HG02678 (cell line): ENCODE measurements at regions not wholly inside any gene's neighbourhood (a gene's known extent, or its start where the extent isn't known, plus 50 kb on each side); places are given as distances from the start of the nearest gene placed in this dataset.
A peak's percentile ranks its signal among the peaks of the same experiment; 100 is the strongest.

Experiments used
- ATAC-seq: cut with Tn5 transposase; IDR thresholded peaks from one replicate; pipeline ENCODE4 v1.9.1; 2021; ENCODE audit warnings: mild to moderate bottlenecking, moderate library complexity; ENCODE audit not compliant: unreplicated experiment

DNA sequence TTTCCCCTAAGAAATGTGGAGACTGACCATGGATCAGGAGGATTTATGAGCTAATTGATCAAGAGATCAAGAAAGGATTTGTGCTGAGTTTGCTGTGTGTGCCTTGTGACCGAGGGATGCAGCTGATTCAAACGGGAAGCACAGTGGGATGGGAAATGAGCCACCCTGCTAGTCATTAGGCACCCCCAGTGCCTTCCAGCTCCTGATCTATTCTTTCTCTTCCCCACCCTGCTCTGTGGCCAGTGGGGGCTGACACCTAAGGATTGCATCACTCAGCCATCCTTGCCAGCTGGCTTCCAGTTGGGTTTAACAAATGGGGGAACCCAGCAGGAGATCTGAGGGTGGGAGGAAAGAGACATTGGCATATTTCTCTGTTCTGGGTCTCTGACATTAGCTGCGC is 132.2 kb upstream of the CXCR4 start:
- no peak for ATAC-seq

DNA sequence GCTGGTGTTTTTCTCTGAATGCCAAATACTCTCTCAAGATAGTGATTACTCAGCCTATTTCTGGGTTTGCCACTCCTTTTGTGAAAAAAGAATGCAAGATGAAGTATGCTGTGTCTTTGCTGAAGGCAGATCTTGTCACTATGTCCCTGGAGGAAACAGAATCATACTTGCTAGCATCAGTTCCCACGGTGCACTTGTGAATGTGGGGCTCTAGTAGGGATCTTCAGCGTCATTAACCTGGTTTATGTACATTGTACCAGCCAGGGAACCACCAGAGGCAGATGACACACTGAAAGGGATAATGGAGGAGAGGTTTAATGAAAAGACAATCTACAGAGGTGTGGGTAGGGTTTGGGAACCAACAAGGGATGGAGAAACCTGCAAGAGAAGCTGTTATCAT is 131.0 kb upstream of the CXCR4 start:
- ATAC-seq, result no peak

DNA sequence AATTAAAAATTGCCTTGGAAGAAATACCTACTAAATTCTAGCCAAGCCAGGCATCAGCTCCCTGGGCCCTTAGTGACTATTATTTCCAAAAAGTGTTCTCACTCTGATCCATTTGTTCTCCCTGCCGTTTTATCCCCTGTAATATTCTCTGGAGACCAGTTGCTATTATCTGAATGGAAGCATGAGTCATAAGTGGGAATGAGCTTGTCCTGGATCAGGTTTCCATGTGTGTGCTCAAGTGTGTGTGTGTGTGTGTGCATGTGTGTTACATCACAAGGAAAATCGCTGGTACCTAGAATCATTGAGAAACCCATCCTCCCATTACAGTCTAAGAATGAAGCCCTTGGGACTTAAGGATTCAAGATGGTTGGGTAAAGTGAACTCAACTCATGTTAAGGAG is 130.3 kb upstream of the CXCR4 start:
- ATAC-seq, result no peak

DNA sequence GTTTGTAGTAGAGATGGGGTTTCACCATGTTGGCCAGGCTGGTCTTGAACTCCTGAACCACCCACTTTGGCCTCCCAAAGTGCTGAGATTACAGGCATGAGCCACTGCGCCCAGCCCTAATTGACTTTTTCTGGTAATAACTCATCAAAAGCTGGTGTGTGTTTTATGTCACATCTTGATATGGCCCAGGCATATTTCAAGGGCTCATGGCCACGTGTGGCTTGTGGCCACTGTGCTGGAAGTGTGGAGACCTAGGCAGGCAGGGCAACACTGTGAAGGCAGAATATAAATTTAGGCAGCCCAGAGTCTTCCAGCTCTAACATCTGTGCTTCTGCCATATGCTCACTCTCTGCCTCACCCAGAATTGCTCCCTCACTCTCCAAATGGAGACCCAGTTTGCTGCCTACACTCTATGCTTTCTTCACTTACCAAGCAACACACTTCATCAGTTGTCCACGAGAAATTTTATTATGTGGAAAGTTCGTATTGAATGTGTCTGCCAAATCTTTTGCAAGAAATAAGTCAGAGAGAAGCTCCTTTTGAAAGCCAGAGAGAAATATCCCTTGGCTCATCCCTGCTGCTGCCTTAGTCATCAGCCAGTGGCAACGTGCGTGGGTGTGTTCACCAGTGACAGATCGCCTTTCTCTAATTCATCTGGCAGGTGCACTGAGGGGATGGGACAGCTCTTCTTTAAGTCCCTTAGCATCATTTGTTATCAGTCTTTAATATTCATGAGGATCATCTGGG is 129.4 kb upstream of the CXCR4 start:
- ATAC-seq, result no peak

DNA sequence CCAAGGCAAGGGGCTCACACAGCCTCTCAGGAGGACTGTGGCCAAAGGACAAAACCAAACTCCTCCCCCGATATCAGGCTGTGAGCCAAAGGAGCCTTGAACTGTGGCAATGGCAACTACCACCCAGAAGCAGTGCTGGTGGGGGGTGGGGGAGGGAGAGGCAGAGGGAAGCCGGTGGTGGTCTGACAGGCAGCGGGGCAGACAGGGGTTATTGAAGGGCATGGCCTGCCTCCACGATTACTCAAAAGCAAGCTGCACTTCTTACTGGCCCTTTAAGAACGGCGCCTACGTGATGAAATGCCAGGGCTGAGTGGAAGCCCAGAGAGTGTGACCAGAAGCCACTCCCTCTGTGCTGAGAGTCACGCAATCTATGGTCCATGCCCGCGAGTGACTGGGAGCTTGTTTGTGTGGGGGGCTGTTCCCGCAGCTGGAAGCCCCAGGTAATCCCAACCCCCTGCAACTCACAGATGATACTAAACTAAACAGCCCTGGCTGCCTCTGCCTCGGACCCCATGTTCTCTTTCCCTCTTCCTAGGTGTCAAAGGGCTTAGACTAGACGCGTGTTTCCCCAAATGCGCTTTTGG is 128.2 kb upstream of the CXCR4 start:
- peak; percentile 83 for ATAC-seq

DNA sequence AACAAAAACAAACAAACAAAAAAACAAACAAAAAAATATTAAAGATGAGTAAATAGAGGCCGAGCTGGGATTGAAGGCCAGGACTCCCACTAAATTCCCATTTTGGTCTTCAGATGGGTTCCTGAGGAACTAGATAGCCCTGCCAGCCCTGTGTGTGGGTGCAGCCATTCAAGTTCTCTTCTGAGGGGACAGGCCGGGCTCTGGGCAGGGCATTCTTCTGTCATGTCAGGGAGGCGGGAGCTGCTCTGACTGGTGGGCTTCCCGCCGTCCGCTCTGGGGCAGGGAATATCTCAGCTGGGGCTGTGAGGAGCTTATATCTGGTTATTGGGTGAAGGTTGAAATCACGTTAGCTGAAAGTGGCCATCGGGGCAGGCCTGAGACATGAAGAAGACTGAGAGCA is 127.3 kb upstream of the CXCR4 start:
- no peak for ATAC-seq

DNA sequence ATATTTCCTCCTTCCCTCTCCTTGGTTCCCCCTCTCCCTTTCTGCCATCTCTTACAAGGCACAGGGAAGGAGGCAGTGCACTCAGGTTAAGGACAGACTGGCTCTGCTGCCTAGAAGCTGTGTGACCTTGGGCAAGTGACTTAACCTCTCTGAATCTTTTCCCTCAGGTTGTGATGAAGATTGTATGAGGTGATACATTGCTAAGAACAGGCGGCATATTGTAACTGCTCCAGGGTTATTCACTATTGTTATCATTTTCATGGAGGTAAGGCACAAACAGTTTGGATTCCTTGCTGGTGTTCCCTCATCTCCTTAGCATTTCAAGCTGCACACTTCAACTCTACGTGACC is 126.6 kb upstream of the CXCR4 start:
- ATAC-seq, result no peak

DNA sequence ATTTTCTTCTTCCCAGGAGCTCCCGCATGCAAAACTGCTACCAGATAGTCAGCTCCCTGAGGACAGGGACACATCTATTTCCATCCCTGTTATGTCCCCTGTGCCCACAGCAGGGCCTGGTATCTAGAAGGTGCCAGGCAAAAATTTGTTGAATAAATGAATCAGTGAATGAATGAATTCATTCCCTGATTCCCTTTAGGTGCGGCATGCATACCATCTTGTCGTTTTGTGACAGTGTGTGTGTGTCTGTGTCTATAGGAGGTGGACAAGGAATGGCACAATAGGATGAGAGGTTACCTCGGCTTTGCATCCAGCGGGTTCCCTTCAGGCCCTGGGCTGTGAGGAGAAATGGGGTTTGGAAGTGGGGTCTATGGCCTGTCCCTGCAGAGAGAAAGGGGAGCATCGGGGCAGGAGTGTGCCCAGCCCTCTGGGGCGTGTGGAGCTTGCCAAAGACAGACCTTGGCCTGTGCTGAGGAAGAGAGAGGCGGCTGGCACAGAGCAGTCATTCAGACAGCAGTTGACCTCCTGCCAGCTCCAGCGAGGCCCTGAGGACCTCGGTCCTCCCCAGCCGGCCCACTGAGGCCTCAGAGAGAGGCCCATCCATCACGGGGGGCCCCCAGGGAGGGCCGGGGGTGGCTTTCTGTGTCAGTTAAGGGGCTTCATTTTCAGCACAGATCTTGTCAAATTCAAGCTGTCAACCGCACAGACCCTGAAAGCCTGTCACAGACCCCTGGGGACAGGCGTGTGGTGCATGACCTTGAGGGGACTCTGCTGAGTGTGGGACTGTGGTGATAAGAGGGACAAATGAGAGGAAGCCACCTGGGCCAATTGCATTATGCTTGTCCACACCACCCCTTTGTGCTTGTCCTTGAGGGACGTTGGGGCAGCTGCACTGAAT is 125.9 kb upstream of the CXCR4 start:
- ATAC-seq, result no peak

DNA sequence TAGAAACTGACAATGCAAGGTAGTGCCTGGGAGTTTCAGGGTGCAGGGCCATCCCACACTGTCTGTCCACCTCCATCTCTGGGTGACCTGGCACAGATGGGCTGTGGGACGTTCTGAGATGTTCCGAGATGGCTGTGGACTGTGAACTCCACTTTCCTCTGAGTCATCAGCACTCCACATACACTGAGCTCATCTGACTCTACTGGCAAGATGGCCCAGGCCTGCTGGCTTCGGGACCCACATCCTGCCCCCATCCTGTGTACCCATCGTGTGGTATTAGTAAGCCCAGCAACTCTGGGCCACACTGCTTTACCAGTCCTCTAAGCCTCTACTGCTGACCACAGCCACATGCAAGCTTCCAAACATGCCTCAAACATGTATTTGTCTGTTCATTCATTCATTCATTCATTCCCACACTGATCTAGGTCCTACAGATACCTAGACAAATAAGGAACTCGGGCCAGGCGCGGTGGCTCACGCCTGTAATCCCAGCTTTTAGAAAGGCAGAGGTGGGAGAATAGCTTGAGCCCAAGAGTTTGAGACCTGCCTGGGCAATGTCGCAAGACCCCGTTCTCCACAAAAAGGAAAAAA is 124.8 kb upstream of the CXCR4 start:
- no peak for ATAC-seq

DNA sequence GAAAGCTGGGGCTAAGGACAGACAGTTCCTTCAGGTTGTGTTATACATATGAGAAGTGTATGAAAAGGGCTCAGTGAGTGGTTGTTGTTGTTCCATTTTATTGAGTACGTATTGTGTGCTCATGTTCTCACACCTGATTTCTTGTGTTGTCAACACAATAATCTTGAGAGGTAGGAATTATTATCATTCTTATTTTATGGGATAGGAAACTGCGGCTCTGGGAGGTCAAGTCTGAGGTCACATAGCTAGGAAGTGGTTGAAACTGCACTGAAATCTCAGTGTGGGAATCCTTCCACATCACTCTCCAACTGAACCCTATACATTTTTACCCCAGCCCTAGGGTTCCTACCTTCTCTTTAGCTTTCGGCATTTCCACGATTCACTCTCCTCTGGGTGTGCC is 124.2 kb upstream of the CXCR4 start:
- no peak for ATAC-seq

DNA sequence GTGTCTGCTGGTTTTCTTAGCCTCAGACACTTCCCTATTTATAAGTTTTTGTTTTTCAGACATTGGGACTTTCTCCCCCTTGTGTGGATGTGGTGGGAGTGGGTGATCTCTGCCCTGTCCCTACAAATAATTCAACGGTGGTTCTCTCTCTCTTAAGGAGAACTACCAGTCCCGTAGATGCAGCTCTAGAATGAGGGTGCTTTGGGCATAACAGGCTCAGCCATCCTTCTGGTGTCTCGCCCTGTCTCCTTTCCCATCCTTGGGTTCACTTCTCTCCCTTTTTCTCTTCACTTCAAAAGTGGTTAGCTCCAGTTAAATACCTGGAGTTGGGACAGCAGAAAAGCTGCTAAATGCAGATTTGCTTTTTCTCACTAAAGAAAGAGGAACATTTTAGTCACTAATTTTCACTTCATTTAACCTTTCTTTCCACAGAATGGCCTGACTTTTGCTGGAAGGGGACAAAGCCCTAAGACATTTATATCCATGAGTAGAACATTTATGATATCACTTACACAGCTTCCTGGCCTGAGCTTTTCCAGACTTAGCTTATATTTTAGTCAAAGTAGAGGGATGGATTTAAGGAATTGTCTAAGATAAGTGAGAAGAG is 121.2 kb upstream of the CXCR4 start:
- no peak for ATAC-seq

DNA sequence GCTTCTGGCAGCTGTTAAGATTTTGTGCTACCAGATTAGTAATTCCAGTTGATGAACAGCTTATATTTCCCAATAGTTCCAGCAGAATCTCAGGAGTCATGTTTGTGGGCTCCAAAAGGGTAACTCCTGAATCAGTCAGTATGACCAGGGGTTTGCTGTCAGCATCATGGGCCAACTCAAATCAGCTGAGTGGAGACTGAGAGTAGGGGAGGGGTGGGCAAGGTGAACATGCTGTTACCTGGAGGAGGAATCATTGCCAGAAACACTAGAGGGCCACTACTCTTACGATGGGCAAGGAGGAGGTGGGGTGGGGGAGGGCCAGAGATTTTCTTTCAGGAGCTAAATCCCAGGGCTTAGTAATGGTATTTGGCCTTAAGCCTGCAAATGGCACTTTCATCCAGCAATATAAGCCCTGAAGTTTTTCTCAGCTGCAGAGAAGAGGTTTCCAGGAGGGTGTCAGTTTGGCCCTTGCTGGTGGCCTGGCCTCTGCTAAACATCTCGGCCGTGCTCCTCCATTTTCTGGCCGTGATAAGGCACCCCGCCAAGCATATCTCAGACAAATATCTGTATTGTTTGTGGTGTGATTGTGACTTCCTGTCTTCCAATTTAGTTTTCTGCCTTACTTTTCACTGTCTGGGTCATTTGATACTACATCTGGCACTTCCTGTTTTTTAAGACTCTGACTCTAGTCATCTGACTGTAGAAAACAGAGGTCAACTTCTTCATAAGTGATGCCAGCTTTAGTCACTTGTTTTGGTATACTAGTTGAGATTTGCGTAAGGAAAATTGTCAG is 120.5 kb upstream of the CXCR4 start:
- ATAC-seq, result peak; percentile 84

DNA sequence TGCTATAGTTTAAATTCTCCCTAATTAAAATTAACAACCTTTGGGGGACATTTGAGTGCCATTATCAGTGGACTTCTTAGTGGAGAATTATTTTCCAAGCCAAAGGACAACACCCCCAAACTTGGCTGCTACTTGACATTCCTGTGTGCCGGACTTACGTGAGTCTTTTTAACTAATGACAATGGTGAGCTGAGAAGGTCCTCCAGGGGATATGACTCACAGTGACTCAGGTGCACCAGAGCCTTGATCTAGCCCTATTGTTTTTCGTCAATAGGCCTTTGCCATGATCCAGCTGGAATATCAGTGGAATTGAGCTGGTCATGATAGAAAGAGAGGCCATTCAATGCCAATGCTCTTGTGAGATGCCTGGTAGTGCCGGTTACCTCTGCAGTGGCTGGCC is 118.1 kb upstream of the CXCR4 start:
- no peak for ATAC-seq

DNA sequence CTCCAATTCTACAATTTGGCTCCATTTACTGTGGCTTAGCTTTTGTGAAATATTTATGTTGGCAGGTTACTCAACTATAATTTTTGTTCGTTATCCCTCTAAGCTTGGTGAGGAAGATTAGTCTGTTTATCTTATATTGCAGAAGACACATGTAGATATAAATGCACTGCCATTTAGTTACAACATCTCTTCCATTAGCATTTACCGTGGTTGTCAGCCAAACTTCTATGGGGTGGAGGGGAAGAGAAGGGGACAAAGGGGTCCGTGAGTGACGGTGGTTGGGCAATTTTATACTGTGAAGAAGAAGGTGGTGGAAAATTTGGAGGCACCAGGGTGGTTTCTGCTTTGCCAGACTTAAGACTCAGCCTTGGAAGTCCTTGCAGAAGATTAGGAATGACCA is 117.6 kb upstream of the CXCR4 start:
- no peak for ATAC-seq

DNA sequence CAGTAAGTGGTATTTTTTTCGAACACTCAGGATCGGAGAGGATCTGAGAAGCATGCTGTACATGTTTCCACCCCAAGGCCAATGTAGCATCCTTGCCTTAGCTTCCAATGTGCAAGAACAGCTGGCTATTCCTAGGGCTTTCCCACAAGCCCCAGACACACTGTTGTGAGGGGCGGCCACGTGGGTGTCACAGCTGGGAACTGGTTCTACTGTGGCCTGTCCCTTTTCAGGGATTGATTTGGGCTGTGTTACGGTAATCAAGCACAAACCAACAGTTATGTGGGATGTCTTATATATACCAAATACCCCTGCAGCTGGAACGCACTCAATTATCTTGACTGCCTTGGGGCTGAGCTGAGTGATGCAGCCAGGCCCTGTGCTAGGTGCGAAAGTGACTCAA is 116.3 kb upstream of the CXCR4 start:
- ATAC-seq, result no peak

DNA sequence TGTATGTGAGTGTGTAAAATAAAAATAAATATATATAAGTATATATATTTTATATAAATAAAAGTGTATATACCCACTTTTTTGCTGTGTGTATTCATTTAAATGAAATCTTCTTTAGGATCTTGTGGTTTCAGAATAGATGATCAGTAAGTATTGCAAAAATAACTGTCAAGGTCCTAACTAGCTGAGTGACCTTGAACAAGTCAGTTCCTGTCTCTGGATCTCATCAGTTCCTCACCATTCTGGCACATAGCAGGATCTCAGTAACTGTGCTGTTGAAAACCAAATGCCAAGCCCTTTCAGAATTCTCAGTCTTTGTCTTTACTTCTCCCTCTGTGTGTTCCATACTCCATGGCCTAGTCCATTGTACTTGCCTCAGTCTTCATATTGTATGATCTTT is 115.3 kb upstream of the CXCR4 start:
- ATAC-seq, result no peak

DNA sequence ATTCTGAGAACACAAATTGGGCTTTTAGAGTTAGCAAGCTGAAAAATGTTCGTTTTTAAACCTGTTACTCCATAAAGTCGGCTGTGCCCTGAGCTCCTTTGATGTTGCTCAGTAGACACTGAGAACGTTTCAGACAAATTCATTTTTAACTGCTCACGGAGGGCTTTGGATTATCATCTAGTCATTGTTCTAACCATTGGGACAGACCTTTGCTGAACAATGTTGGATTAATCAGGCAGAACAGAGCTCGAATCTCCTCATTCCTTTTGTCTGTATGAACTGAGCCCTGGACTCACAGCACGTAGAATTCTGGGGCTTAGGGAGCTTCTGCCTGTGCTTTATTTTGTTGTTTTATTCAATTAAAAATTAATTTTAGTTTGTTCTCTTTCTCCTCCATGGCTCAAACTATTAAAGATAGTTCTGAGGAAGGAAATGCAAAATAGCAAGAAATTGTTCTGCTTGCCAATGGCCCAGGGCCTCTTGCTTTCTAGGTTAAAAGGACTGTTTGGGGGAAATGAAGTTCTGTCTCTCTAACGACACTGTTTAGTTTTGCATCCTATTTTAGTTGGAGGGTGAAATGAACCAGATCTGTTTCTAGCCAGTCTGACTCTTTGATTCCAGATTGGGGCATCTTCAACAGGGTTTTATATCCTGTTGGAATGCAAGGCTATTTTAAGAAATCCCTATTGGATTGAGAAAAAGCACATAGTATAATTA is 114.7 kb upstream of the CXCR4 start:
- no peak for ATAC-seq

DNA sequence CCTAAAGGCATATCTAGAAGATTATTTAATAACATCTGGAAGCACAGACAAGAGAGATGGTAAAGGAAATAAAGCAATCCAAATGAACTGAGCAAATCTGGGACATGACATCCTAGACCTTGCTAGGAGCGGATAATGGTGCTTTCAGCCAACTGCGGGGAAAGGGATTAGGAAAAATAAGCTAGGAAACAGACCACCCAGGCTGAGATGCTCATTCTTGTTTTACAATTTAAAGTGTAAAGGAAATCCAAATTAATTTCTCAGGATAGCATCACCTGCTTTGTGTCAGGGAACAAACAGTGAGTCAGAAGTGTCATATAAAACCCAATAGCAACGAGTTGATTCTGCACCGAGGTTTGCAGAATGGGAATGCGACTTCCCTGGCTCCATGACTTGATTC is 112.5 kb upstream of the CXCR4 start:
- ATAC-seq, result no peak

DNA sequence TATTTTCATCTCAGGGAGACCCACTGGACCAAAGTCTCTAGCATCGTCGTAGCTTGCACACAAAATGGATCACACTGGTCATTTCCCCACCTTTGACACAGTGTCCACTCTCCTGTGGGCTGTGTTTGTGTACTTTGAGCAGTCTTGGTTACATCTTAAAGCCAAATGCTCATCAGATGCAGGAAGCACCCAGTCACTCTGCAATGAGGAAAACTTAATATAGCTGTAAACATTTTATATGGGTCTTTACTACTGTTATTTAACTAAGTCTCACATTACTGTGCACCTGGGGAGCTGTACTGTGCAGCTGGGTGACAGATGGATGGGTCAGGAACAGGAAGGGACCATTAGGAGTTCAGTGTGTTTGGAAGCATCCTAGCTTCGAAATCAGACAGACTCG is 109.0 kb upstream of the CXCR4 start:
- no peak for ATAC-seq
